Hippocampal formation (tissue), 2 donors: ENCODE measurements at regions not wholly inside any gene's neighbourhood (a gene's known extent, or its start where the extent isn't known, plus 50 kb on each side); places are given as distances from the start of the nearest gene placed in this dataset.
A peak's percentile ranks its signal among the peaks of the same experiment; 100 is the strongest.

Experiments used
- DNase-seq, 2 donors: peaks; one replicate each; lab custom pipeline; 2025; lab: John Stamatoyannopoulos, UW

GRCh38 chrX:124829930-124830329 is 483.6 kb downstream of the SH2D1A start:
- DNase-seq: no peak

- DNase-seq: no peak
Observed at GRCh38 chrX:124836786-124837185, 482.9 kb upstream of the TEX13C start.

GRCh38 chrX:124842205-124842604 is 477.5 kb upstream of the TEX13C start:
- DNase-seq: no peak

GRCh38 chrX:124860736-124861135 is 458.9 kb upstream of the TEX13C start:
- no peak for DNase-seq

- peak in 1 of 2 donors; percentile 0 for DNase-seq
Observed at GRCh38 chrX:124862301-124862700, 457.4 kb upstream of the TEX13C start.

GRCh38 chrX:124863303-124863702 is 456.4 kb upstream of the TEX13C start:
- no peak for DNase-seq

- DNase-seq: no peak
Observed at GRCh38 chrX:124887572-124887971, 432.1 kb upstream of the TEX13C start.

- DNase-seq: no peak
Observed at GRCh38 chrX:124895947-124896346, 423.7 kb upstream of the TEX13C start.

- DNase-seq: no peak
Observed at GRCh38 chrX:124902953-124903352, 416.7 kb upstream of the TEX13C start.

- no peak for DNase-seq
Observed at GRCh38 chrX:124910611-124911010, 409.1 kb upstream of the TEX13C start.

- no peak for DNase-seq
Observed at GRCh38 chrX:124917011-124917410, 402.7 kb upstream of the TEX13C start.

GRCh38 chrX:124925681-124926080 is 394.0 kb upstream of the TEX13C start:
- DNase-seq: no peak

GRCh38 chrX:124931241-124931640 is 388.4 kb upstream of the TEX13C start:
- DNase-seq: no peak

- no peak for DNase-seq
Observed at GRCh38 chrX:124931958-124932357, 387.7 kb upstream of the TEX13C start.

- DNase-seq: no peak
Observed at GRCh38 chrX:124938715-124939114, 381.0 kb upstream of the TEX13C start.

- DNase-seq: no peak
Observed at GRCh38 chrX:124940531-124940930, 379.1 kb upstream of the TEX13C start.

- no peak for DNase-seq
Observed at GRCh38 chrX:124954402-124954801, 365.3 kb upstream of the TEX13C start.

GRCh38 chrX:124960454-124960853 is 359.2 kb upstream of the TEX13C start:
- DNase-seq: no peak

- no peak for DNase-seq
Observed at GRCh38 chrX:124963717-124964116, 356.0 kb upstream of the TEX13C start, which contains the start of gene TENM1. TENM1 (minus strand) TSS chrX:124963817.

- no peak for DNase-seq
Observed at GRCh38 chrX:124975456-124975855, 344.2 kb upstream of the TEX13C start.

GRCh38 chrX:124981420-124981819 is 338.3 kb upstream of the TEX13C start:
- no peak for DNase-seq

- DNase-seq: no peak
Observed at GRCh38 chrX:124984140-124984813, 335.4 kb upstream of the TEX13C start.

GRCh38 chrX:124986284-124986683 is 333.4 kb upstream of the TEX13C start:
- DNase-seq: no peak

- DNase-seq: no peak
Observed at GRCh38 chrX:124993735-124994134, 325.9 kb upstream of the TEX13C start.
